LNCAP (cell line): ENCODE measurements at regions not wholly inside any gene's neighbourhood (a gene's known extent, or its start where the extent isn't known, plus 50 kb on each side); places are given as distances from the start of the nearest gene placed in this dataset.

Experiments
- CTCF ChIP-seq: fragments of 450-650 bp; IDR thresholded peaks from 2 replicates; pipeline ENCODE4 v1.5.1; 2017; ENCODE audit warnings: mild to moderate bottlenecking

GRCh38 chr10:44238212-44238611 is 146.7 kb downstream of the CXCL12 start:
- no peak for TF ChIP-seq CTCF

- TF ChIP-seq CTCF, result no peak
These were observed 147.4 kb downstream of the CXCL12 start for GRCh38 chr10:44237364-44238049.

GRCh38 chr10:44235363-44235762 is 149.5 kb downstream of the CXCL12 start:
- no peak for TF ChIP-seq CTCF

GRCh38 chr10:44234483-44234875 is 150.4 kb downstream of the CXCL12 start:
- TF ChIP-seq CTCF, result no peak

- TF ChIP-seq CTCF, result no peak
These were observed 151.1 kb downstream of the CXCL12 start for GRCh38 chr10:44233561-44234482.

- TF ChIP-seq CTCF, result no peak
These were observed 167.6 kb downstream of the CXCL12 start for GRCh38 chr10:44217274-44217820.

GRCh38 chr10:44216073-44216472 is 168.8 kb downstream of the CXCL12 start:
- TF ChIP-seq CTCF, result no peak
